ENCODE measurements at regions not wholly inside any gene's neighbourhood (a gene's known extent, or its start where the extent isn't known, plus 50 kb on each side); places are given as distances from the start of the nearest gene placed in this dataset.

GRCh38 chr5:4954048-4954447, 186.1 kb upstream of the ADAMTS16 start:
- TF ChIP-seq CTCF (IDR thresholded peaks at IDR 0.05): no peak
- no peak for TF ChIP-seq POLR2A (IDR thresholded peaks at IDR 0.05)
